22Rv1 (cell line): ENCODE measurements at regions not wholly inside any gene's neighbourhood (a gene's known extent, or its start where the extent isn't known, plus 50 kb on each side); places are given as distances from the start of the nearest gene placed in this dataset.

Experiments used
- ZFX ChIP-seq: fragments of 450-650 bp; IDR thresholded peaks from 2 replicates; pipeline ENCODE4 v1.6.1; 2017; ENCODE audit warnings: antibody characterized with exemption, borderline replicate concordance
- TF ChIP-seq, protein P1 (sequence below): fragments of 450-650 bp; IDR thresholded peaks from 2 replicates; pipeline ENCODE4 v1.5.1; 2017; ENCODE audit warnings: mild to moderate bottlenecking

DNA sequence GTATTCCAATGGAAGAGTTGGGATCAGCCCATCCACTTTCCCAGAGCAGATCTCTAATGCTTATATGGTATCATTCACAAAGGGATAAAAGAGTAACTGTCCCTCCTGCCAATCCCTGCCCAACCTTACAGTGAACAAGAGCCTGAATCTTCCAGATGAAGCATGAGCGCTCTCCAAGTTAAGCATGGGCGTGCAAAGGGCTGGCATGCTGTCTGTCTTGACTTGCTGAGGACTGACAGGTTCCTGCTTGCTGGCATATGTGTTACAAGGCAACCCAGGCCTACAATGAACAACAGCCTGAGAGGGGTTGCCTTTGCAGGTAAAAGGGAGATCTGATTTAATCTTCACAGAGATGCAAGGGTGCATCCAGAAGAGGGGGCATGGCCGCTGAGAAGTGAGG, 155.6 kb upstream of the SOD1 start:
- TF ChIP-seq, protein P1, sequence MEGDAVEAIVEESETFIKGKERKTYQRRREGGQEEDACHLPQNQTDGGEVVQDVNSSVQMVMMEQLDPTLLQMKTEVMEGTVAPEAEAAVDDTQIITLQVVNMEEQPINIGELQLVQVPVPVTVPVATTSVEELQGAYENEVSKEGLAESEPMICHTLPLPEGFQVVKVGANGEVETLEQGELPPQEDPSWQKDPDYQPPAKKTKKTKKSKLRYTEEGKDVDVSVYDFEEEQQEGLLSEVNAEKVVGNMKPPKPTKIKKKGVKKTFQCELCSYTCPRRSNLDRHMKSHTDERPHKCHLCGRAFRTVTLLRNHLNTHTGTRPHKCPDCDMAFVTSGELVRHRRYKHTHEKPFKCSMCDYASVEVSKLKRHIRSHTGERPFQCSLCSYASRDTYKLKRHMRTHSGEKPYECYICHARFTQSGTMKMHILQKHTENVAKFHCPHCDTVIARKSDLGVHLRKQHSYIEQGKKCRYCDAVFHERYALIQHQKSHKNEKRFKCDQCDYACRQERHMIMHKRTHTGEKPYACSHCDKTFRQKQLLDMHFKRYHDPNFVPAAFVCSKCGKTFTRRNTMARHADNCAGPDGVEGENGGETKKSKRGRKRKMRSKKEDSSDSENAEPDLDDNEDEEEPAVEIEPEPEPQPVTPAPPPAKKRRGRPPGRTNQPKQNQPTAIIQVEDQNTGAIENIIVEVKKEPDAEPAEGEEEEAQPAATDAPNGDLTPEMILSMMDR, result no peak
- no peak for TF ChIP-seq ZFX
